HPDE6-E6E7 (cell line): ENCODE measurements at regions not wholly inside any gene's neighbourhood (a gene's known extent, or its start where the extent isn't known, plus 50 kb on each side); places are given as distances from the start of the nearest gene placed in this dataset.

ENCODE experiments used
- DNase-seq: peaks from one replicate; pipeline ENCODE4 v3.0.0; 2011; ENCODE audit warnings: missing footprints; ENCODE audit errors: extremely low spot score

DNA sequence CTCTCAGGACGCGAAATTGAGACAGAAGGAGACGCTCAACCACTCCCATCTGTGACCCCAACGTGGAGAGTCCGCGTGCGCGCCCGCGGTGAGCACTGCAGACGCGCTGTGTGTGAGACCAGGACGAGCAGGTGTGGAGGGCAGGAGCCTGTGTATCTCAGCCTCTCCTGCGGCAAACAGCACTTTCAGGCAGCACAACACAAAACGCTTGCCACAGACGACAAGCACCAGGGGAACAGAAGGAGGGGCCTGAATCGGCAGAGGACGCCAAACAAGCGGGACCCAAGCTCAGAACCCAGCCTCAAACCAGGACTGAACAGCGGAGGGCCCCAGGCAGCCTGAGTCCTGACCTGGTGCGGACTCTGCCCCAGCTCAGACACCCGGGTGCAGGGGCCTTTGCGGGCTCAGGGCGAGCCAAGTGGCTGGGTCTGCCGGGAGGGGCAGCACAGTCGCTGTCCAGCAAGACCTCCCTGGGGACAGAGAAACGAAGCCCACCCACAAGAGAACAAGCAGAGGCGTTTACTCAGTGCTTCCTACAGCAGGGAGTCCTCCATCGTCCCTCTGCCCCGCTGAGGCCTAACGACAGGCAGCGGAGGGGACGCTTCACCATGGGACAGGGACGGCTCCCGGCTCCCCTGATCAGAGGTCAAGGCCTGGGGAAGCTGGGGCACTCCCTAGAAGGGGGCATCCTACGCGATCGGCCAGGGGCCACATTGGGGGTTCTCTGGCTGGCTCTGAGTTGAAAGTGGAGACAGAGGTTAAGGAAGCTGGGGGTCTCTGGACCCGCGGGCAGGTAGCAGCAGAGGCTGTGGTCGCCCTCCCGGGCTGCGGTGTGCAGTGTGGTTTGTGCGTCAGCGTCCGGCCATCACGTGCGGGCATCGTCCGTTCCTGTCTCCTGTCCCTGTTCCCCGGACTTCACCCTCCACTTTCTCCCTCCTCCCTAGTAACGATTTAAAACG, 560.8 kb downstream of the BRD1 start:
- no peak for DNase-seq

DNA sequence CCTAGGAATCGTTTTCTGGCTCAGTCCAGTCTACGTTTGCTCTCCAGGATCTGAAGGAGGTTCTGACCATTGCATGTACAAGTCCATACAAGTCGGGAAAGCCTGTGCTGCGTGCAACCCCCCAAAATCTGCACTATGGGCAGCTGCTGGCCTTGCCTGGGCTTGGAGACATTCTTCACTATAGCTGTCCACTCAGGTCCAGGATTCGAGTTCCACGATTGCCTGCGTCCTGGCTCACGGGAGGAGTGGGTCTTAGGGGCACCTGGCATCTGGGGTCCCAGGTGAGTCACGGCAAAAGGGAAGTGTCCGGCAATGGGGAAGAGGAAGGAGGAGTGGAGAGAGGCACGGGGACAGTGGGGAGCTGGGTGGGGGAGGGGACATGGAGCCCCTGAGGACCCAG, 563.0 kb downstream of the BRD1 start:
- no peak for DNase-seq

DNA sequence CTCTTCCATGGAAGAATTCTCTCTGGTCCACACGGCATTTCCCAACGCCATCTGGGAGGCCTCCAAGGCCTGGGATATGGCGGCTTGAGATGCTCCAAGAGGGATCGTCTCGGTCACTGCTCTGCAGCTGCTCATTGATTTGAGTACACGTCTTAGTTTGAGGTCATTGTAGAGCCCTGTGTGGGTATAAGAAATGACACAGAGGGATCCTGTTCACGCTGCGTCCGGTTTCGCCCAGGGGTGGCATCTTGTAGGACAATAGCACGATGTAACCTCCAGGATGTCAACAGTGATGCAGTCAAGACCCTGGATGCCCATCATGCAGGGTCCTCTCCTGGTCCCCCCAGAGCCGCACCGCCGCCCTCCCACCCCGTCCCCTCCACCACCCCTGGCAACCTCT, 564.6 kb downstream of the BRD1 start:
- no peak for DNase-seq

DNA sequence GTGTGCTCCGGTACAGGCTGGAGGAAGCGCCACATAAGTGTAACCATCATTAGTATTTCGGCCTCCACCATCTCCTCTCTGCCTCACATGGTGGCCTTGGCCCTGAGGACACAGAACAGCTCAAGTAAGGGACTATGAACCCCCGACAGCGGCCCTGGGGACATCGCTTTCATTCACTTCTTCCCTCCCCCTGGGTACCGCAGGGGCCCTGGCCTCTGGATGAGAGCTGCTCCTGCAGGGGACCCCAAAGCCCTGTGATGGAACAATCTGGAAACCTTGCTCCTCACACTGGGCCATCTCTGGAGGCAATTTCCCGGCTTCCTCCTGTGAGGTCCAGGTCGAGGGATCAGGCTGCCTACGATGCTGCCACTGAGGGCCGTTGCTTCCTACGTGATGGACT, 565.5 kb downstream of the BRD1 start:
- DNase-seq = no peak

DNA sequence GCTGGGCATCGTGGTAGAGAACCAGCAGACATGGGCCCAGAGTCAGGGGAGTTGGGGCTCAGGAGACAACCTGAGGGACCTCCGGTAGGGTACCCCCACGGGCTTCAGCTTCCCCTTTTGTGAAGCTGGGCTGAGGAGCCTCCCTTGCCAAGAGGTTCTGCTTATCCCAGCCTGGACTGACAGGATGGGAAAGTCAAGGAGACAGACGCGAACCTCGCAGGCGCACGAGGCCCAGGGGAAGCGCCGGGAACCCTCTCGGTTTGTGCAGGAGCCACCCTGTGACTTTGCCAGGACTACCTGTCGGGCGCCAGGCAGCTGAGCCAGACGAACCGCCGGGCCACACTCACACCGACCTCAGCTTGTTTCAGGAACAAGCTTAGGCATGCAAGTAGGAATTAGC, 566.1 kb downstream of the BRD1 start:
- DNase-seq = no peak

DNA sequence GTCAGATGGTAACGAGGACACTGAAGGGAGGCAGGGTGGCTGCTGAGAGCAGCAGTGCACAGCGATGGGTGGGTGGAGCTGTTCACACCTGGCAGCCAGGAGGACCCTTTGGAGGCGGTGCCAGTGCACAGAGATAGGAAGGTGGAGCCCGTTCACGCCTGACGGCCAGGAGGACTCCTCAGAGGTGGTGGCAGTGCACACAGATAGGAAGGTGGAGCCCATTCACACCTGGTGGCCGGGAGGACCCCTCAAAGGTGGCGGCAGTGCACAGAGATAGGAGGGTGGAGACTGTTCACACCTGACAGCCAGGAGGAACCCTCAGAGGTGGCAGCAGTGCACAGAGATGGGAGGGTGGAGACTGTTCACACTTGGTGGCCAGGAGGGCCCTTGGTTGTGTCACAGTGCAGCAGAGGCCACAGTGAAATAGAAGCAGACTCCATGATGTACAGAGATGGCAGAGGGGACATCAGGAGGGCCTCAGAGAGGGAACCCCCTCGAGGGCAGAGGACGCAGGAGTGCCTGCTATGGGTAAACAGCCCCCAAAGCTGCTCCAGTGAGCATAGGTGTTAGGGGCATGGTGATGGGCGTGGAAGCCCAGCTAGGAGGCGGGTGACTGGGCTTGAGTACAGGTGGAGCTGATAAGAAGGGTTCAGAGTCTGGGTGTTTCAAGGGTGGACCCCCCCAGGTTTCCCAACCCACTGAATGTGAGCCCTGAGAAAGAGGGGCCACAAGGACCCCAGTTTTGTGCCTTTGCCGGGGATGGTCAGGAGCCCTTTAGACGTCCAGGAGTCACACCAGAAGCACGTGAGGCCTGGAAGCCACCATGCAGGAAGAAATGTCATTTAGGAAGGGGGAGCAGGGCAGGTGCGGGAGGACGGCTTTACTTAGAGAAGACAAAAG, 566.7 kb downstream of the BRD1 start:
- DNase-seq = no peak

DNA sequence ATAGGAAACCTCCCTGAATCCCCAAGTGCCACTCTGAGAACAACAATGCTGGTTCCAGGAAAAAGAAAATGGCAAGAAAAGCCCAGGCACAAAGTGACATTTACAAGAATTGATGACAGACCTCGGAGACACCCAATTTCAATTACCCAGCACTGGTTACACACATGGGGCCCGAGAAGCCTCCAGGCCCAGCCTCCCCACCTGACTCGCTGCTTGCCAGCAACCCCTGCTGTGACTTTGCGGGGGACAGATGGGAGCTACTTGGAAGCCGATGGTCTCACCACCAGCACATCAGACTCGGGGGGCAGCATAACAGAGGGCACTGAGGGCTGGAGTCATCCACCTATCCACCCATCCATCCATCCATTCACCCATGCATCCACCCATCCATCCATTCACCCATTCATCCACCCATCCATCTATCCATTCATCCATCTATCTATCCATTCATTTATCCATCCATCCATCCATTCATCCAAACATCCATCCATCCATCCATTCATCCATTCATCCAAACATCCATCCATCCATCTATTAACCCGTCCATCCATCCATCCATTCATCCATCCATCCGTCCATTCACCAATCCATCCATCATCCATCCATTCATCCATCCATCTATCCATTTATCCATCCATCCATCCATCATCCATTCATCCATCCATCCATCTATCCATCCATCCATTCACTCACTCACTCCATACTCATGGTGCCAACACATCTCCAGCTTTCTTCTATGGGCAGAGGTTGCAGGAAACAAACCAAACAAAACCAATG, 567.6 kb downstream of the BRD1 start:
- no peak for DNase-seq

DNA sequence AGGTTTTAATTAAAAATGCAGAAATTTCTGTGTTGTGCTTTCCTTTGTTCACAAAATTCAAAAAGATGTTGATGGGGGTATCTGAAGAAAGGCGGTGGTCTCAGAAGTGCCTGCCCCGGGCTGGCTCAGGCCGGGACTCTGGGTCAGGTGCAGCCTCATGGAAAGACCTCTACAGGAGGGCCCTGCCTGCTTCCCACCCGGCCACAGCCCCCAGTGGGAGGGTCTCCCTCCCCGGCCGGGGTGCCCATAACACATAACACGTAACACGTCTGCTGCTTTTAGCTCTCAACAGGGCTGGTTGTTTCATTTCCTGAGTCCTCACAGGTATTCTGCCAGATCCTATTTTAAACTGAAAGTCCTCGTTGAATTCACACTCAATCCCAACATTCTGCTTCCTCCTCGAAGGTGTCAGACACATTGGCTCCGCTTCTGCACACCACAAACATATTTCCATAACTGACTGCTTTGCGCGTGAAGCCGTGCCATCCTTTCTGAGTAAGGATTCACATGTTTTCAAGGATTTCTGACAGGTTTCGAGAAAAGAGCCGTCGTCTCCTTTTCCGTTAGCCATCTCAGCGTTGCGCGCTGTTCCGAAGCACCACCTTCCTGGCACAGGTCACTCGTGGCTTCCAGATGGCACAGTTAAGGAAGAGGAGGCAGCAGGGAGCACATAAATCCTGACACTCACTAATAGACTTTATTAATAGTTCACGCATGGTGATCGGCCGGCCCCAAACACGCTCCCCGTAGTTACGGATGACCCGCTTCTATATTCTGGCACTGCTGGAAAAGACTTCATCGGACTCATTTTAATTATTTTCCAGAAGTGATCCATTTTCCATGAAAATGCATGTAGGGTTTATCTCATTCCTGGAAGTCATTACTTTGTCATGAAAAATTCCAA, 569.3 kb downstream of the BRD1 start:
- no peak for DNase-seq

DNA sequence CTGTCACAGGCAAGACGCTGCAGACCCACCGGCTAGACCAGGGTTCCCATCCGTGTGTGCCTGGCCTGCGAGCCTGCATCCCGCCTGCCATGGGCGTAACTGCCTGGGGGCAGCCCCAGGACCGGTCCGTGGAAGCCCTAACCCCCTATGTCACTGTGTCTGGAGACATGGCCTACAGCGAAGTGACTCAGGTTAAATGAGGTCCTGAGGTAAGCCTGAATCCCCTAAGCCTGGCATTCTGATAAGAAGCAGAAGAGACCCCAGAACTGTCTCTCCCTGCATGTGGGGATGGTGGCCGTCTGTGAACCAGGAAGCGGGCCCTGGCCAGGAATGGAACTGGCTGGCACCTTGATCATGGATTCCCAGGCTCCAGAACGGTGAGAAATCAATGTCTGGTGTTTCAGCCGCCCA, 570.1 kb downstream of the BRD1 start:
- no peak for DNase-seq

DNA sequence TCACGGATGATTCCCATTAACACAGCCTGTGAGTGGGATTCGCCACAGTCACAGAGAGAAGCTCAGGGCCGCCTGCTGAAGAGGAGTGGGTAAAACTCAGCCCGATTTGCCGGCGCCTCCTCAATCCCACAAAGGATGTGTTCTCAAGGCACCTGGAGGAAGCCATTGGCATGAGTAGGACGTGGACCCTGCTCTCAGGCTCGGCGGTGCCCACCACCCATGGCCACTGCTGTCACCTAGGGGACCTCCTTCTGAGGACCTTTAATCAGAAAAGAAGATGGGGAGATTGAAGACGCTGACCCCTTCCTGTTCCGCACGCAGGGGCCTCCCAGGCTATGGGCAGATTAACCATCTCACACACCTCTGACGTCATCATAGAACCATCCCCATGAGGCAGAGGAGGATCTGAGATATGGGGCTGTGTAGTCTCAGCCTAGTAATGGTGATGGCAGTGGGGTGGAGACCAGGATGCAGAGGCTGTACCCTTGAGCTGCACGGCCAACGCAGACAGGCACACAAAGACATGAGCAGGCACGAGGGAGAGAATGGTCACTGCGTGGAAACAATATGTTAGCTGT, 571.8 kb downstream of the BRD1 start:
- DNase-seq = no peak

DNA sequence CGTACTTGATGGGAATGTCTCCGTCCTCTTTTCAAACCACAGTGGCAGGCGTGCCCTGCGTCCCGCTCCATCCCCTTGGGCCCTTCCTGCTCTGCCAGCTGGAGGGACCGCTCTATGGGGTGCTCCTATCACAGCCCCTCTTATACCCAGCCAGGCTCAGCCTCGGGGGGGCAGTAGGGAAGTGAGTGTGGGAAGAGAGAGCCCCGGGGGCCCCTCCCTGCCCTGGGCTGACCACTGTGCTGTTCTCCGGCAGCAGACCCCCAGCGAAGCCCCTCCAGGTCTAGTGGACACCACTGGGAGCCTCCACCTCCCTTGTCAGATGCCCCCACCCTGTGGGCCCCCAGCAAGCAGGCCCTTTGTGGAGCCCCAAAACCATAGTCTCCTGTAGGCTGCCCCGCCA, 572.5 kb downstream of the BRD1 start:
- no peak for DNase-seq

DNA sequence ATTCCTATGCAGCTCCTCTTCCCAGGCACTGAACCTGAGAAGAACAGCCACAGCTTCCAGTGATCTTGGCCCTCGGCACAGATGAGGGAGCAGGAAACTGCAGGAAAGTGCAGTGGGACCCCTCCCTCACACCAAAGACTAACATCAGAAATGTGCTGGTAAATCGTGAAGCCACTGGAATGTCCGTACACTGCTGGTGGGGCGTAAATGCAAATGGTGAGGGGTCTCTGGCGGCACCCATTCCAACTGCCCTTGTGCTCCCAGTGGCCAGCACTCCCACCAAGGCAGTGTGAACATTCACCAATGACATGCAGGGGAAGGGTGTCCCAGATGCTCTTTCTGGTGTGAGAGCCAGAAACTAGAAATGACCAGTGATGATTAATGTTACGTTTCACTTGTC, 574.0 kb downstream of the BRD1 start:
- DNase-seq = no peak

DNA sequence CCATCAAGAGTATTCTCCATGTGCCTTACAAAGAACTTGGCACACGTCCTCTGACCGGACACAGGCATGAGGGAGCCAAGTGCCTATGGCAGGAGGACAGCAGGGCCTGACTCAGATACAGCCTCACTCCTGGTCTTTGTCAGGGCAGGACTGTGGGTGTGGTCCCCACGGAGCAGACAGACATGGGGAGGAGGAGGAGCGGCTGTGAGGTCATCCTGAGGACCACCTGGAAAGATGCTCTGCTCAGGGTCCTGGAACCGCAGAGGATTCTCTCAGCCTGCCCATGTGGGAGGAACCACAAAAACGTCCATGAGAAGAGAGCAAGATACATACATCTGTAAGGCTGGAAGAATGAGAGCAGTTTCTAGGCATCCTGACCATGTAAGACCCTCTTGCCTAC, 576.3 kb downstream of the BRD1 start:
- no peak for DNase-seq

DNA sequence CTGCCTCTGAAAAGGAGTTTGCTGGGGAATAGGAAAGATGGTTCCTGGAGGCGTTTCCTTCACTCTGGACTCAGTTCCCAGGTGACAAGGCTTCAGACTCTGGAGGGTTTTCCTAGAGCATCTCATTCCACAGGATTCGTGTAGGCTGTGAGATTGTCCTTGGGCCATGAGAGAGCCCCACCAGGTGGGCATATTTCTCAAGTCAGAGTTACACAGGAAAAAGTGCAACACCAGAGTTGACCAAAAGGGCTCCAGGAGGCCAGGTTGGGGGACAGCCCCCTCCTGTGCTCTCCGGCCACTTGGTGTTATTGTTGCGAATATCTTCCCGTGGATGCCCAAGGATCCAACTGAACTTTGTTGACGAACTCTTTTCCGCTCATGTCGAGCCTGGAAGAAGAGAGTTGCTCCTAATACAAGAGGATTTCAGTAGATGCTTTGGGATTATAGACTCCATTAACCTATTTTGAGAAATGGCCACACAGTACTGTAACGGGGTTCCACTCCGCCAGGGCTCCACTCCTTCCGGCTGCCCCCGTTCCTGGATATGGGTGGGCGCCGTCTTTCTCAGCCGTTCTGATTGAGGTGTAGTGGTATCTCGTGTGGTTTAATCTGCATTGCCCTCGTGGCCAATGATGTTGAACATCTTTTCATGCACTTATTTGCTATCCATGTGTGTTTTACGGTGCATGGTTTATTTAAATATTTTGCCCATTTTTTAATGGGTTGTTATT, 580.3 kb downstream of the BRD1 start:
- no peak for DNase-seq

DNA sequence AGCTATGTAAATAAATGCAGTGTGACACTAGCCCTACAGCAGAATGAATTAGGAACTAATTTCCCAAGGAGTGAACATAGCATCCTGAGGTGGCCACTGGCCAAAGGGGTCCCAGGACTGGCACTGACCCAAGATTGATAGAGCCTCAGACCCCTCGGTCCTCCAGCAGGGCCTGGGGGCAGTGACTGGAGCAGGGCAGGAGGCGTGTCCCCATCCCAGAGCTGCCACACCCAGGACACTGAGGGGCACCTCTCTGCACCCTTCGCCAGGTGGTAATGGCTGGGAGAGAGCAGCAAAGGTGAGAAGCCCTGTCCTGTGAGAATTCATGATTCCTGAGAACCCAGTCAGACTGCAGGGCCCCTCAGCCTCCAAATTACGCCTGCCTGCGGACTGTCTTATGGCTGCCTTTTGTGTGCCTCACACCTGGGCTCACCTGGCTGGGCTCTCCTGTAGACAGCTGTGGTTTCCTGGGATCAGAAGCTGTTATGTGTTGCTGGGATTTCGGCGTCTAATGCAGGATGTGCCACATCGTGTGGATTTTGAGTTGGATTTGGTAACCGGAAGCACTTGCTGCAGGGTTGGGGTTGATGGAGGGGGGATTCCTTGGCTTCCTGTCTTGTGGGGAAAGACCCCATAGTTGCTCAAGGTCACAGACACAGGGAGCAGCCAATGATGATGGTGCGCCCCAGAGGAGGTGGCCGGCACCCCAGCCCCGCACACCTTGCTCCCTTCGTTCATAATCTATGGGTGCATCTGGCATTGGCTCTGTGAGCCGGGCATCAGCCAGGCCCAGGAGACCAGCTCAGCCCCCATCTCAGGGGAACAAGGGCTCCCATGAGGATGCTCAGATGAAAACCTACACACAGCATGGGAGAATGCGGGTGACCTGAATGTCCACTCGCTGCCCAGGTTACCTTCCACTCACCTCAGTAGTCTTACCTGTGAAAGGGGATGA, 582.9 kb downstream of the BRD1 start:
- DNase-seq = no peak

DNA sequence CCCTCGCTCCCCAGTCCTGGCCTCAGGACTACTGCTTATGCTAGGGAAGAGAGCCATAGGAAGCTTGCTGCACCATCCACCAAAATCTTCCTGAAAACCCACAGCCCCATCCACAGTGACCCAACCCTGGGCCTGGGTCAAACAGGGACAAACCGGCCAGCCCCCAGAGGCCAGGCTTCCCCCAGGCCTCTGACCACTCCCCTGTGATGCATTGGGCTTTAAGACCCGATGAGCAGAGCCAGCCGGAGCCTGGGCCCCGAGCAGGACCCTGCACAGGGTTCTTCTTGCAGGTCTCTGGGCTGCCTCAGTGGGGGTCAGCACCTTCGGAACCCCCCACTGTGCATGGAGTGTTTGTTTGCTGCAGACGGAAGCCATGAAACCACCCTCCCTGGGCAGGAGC, 583.7 kb downstream of the BRD1 start:
- DNase-seq = no peak

DNA sequence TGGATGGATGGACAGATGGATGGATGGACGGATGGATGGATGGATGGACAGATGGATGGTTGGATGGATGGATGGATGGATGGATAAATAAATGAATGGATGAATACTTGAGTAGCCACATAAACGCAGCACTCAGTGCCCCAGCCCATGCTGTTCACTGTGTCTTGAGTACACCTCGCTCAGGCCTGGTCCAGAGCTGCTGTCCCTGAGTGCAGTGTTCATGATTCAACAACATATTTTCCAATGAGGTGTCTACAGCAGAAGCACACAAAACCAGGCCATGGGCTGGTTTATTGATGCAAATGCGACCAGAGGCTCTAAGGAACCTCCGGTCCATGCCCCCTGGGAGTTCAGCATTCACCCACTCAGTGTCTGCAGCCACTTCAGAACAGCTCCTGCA, 584.3 kb downstream of the BRD1 start:
- DNase-seq = no peak

DNA sequence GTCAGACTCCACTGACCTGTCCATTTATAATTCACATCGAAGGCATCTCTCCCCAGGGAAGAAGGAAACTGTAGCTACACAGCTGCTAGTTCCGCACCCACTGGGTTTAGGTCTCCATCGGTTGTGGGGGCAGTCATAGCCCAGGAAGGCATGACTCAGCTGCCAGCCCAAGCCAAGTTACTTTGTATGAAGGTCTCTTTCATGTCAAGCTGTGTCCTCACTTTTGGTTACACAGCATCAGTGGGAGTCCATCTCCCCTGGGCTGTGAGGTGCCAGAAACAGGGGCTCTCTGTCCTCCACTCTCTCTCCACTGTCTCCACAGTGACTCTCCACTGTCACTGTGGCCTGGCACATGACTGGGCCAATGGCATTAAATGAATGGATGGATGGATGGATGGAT, 585.2 kb downstream of the BRD1 start:
- DNase-seq = no peak
